HepG2 (cell line): ENCODE measurements at regions not wholly inside any gene's neighbourhood (a gene's known extent, or its start where the extent isn't known, plus 50 kb on each side); places are given as distances from the start of the nearest gene placed in this dataset.

Experiments
- ATAC-seq: fragments of 200-7000 bp; cut with Tn5 transposase; 3 replicates; pipeline ENCODE4 v1.9.1; 2020; ENCODE audit warnings: mild to moderate bottlenecking, moderate library complexity
- BruUV-seq: library from RNA; stranded (reverse); fragments of 400-500 nt; replicated peaks from 2 replicates; lab custom pipeline; 2021; lab: Mats Ljungman, UMichigan
- CTCF ChIA-PET: fragments of 300-600 bp; formaldehyde crosslinking; extraction: SDS; loops from one replicate; lab custom pipeline; 2021; ENCODE audit warnings: low total read pairs, inconsistent platforms, low intra/inter-chr PET ratio; lab: Yijun Ruan, JAX
- POLR2A ChIA-PET: fragments of 350-600 bp; sonication (Branson Sonifier 250); formaldehyde crosslinking; loops from one replicate; lab custom pipeline; 2020; ENCODE audit warnings: antibody characterized with exemption, inconsistent platforms; lab: Yijun Ruan, JAX
- DNase-seq: peaks from one replicate; pipeline ENCODE4 v3.0.0-alpha.2; 2015; ENCODE audit warnings: low spot score
- FAIRE-seq: peaks from 3 replicates; lab custom pipeline; 2011; peaks lifted over from hg19 to GRCh38; lab: Jason Lieb, UNC
- H2AFZ ChIP-seq: one replicate; pipeline ENCODE4 v1.6.1; 2011; ENCODE audit warnings: low read length, inconsistent platforms
- H3K27ac ChIP-seq: fragments of 300-600 bp; 3 replicates; pipeline ENCODE4 v1.8.0; 2011; ENCODE audit warnings: mixed run types, mild to moderate bottlenecking, mixed read lengths, low read length, inconsistent platforms; ENCODE audit not compliant: insufficient read depth; ENCODE audit errors: extremely low read length
- H3K27me3 ChIP-seq, 2 experiments: fragments of 200-600 bp in 1 of 2; 2 replicates in 1 of 2; 3 replicates in 1 of 2; pipeline versions ENCODE4 v1.6.0 to v1.8.0; 2011; ENCODE audit warnings: low read length in 2 of 2, mild to moderate bottlenecking in 2 of 2, moderate library complexity in 2 of 2, inconsistent platforms in 1 of 2; ENCODE audit not compliant: insufficient read depth in 2 of 2, control insufficient read depth in 1 of 2
- H3K36me3 ChIP-seq, 2 experiments: fragments of 200-600 bp in 1 of 2; replicated peaks in 1 of 2; 2 replicates in 1 of 2; 3 replicates in 1 of 2; pipeline versions ENCODE4 v1.5.1 to v1.8.0; 2011; ENCODE audit warnings: low read length in 2 of 2, inconsistent platforms in 1 of 2; ENCODE audit not compliant: insufficient read depth in 2 of 2, control insufficient read depth in 1 of 2
- H3K4me1 ChIP-seq: 2 replicates; pipeline ENCODE4 v1.5.1; 2012; ENCODE audit warnings: low read length, inconsistent platforms; ENCODE audit not compliant: insufficient read depth
- H3K4me2 ChIP-seq: 2 replicates; pipeline ENCODE4 v1.6.0; 2011; ENCODE audit warnings: low read depth, low read length, inconsistent platforms
- H3K4me3 ChIP-seq, 3 experiments: fragments of 200-600 bp in 1 of 3; sonication (generic), shearing (Covaris generic) in 1 of 3; replicated peaks in 1 of 3; 2 replicates each; pipeline ENCODE4 v1.5.1; 2011 to 2016; ENCODE audit warnings: low read length in 3 of 3, inconsistent platforms in 2 of 3, low read depth in 2 of 3, mild to moderate bottlenecking in 2 of 3, control low read depth in 1 of 3, mixed read lengths in 1 of 3; ENCODE audit not compliant: insufficient read depth in 1 of 3
- H3K79me2 ChIP-seq: one replicate; pipeline ENCODE4 v1.6.1; 2011; ENCODE audit warnings: low read length, inconsistent platforms; ENCODE audit not compliant: insufficient read depth
- H3K9ac ChIP-seq: 2 replicates; pipeline ENCODE4 v1.6.0; 2011; ENCODE audit warnings: mild to moderate bottlenecking, low read depth, low read length, inconsistent platforms; ENCODE audit not compliant: insufficient read depth
- H3K9me3 ChIP-seq: 2 replicates; pipeline ENCODE4 v1.5.1; 2012; ENCODE audit warnings: mild to moderate bottlenecking, low read length
- H4K20me1 ChIP-seq: 2 replicates; pipeline ENCODE4 v1.6.0; 2011; ENCODE audit warnings: inconsistent platforms, mild to moderate bottlenecking, low read length, moderate library complexity; ENCODE audit not compliant: insufficient read depth
- AKAP8 ChIP-seq: sonication (generic); formaldehyde crosslinking; IDR thresholded peaks from 2 replicates; pipeline ENCODE4 v1.5.1; 2020; ENCODE audit warnings: mild to moderate bottlenecking, missing genetic modification reagents
- ASH2L ChIP-seq: fragments of 300-600, 200-600 bp; sonication (generic); IDR thresholded peaks from 2 replicates; pipeline ENCODE4 v1.7.0; 2017; ENCODE audit warnings: low read depth, mild to moderate bottlenecking, moderate library complexity, mixed read lengths, low read length; ENCODE audit not compliant: insufficient read length
- BCL6 ChIP-seq: IDR thresholded peaks from 2 replicates; pipeline ENCODE4 v1.6.1; 2016; ENCODE audit warnings: missing genetic modification reagents, missing compliant biosample characterization
- BORCS8-MEF2B ChIP-seq: sonication (generic); formaldehyde crosslinking; IDR thresholded peaks from 2 replicates; pipeline ENCODE4 v1.8.0; 2022; ENCODE audit warnings: mild to moderate bottlenecking, missing genetic modification reagents
- HNF4A ChIP-seq: sonication (generic); formaldehyde crosslinking; IDR thresholded peaks from 2 replicates; pipeline ENCODE4 v1.4.0; 2020; ENCODE audit warnings: missing genetic modification reagents
- HOXA5 ChIP-seq: sonication (generic); formaldehyde crosslinking; IDR thresholded peaks from 2 replicates; pipeline ENCODE4 v1.4.0; 2020; ENCODE audit warnings: missing genetic modification reagents
- KAT8 ChIP-seq: IDR thresholded peaks from 2 replicates; pipeline ENCODE4 v1.6.1; 2016; ENCODE audit warnings: missing genetic modification reagents, missing compliant biosample characterization
- MTA1 ChIP-seq: sonication (generic); formaldehyde crosslinking; IDR thresholded peaks from 2 replicates; pipeline ENCODE4 v1.4.0; 2020; ENCODE audit warnings: missing genetic modification reagents, mild to moderate bottlenecking, borderline replicate concordance
- MYNN ChIP-seq: sonication (generic); formaldehyde crosslinking; IDR thresholded peaks from 2 replicates; pipeline ENCODE4 v1.4.0; 2020; ENCODE audit warnings: mild to moderate bottlenecking, low read depth, missing genetic modification reagents
- NFKBIZ ChIP-seq: IDR thresholded peaks from 2 replicates; pipeline ENCODE4 v1.6.1; 2018; ENCODE audit warnings: missing genetic modification reagents, missing compliant biosample characterization
- NFYC ChIP-seq: IDR thresholded peaks from 2 replicates; pipeline ENCODE4 v1.6.1; 2016; ENCODE audit warnings: missing genetic modification reagents, missing compliant biosample characterization
- POGZ ChIP-seq: sonication (generic); formaldehyde crosslinking; IDR thresholded peaks from 2 replicates; pipeline ENCODE4 v1.4.0; 2020; ENCODE audit warnings: mild to moderate bottlenecking, missing genetic modification reagents
- SP5 ChIP-seq: IDR thresholded peaks from 2 replicates; pipeline ENCODE4 v1.6.1; 2016; ENCODE audit warnings: low read depth, borderline replicate concordance
- ZBTB38 ChIP-seq: sonication (generic); formaldehyde crosslinking; IDR thresholded peaks from 2 replicates; pipeline ENCODE4 v1.5.1; 2020; ENCODE audit warnings: mild to moderate bottlenecking, missing genetic modification reagents
- ZC3H4 ChIP-seq: sonication (generic); formaldehyde crosslinking; IDR thresholded peaks from 2 replicates; pipeline ENCODE4 v1.4.0; 2020; ENCODE audit warnings: missing genetic modification reagents, borderline replicate concordance
- ZNF343 ChIP-seq: sonication (generic); formaldehyde crosslinking; IDR thresholded peaks from 2 replicates; pipeline ENCODE4 v1.4.0; 2020; ENCODE audit warnings: mild to moderate bottlenecking, missing genetic modification reagents
- ZSCAN12 ChIP-seq: sonication (generic); formaldehyde crosslinking; IDR thresholded peaks from 2 replicates; pipeline ENCODE4 v1.9.0; 2021; ENCODE audit warnings: mild to moderate bottlenecking, missing genetic modification reagents
- WGBS: methylation state at CpG from one replicate; pipeline ENCODE4 v1.1.6; 2017; ENCODE audit warnings: low lambda C conversion rate; 5-methylcytosine and 5-hydroxymethylcytosine counted together
- in situ Hi-C: cut with HindIII; loops from 2 replicates; pipeline ENCODE4 v1.10.0; 2017; ENCODE audit warnings: low pct_unique_long_range_greater_than_20kb; ENCODE audit not compliant: extremely low pct_ligation_motif_present
- intact Hi-C: fragments of 100-400 bp; cut with micrococcal nuclease; formaldehyde crosslinking; loops from one replicate; pipeline ENCODE4 v1.10.0; 2022; ENCODE audit not compliant: unreplicated experiment
- TF ChIP-seq, protein P1 (sequence below): sonication (generic); formaldehyde crosslinking; IDR thresholded peaks from 2 replicates; pipeline ENCODE4 v1.4.0; 2020; ENCODE audit warnings: missing genetic modification reagents
- TF ChIP-seq, protein P2 (sequence below): sonication (generic); formaldehyde crosslinking; IDR thresholded peaks from 2 replicates; pipeline ENCODE4 v1.4.0; 2020; ENCODE audit warnings: missing genetic modification reagents
- TF ChIP-seq, protein P3 (sequence below): sonication (generic); formaldehyde crosslinking; IDR thresholded peaks from 2 replicates; pipeline ENCODE4 v1.5.0; 2020; ENCODE audit warnings: missing genetic modification reagents
- TF ChIP-seq, protein P4 (sequence below): sonication (generic); formaldehyde crosslinking; IDR thresholded peaks from 2 replicates; pipeline ENCODE4 v1.8.1; 2023; ENCODE audit warnings: missing genetic modification reagents, mild to moderate bottlenecking, borderline replicate concordance
- TF ChIP-seq, protein P5 (sequence below): sonication (generic); formaldehyde crosslinking; IDR thresholded peaks from 2 replicates; pipeline ENCODE4 v1.4.0; 2020; ENCODE audit warnings: missing genetic modification reagents
- TF ChIP-seq, protein P6 (sequence below): sonication (generic); formaldehyde crosslinking; IDR thresholded peaks from 2 replicates; pipeline ENCODE4 v1.5.0; 2020; ENCODE audit warnings: missing genetic modification reagents, mild to moderate bottlenecking, borderline replicate concordance

DNA sequence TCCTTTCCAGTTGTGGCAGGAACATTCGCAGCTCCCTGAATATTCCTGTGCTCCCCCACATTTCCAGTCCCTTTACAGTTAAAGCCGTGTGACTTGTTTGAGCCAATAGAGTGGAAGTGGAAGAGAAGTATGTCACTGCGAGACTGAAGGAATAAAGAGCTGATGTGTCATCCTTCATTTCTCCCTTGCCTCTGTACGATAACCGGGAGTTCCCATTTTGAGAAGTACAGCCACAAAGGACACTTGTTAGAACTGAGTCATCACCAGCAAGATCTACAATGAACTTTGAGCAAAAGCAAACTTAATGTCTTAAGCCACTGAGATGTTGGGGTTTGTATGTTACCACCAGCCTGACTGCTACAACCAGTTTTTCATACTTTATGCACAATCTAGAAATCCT lies 92.3 kb downstream of the SPRY1 start:
- peaks cover 40% of the 10 kb centered on the region for H3K4me1 ChIP-seq
- CTCF ChIA-PET = no interaction called here
- no peak overlapping the region; the same call in 1 of the 2 replicates for H3K9ac ChIP-seq
- no peak overlapping the region for H2AFZ ChIP-seq
- intact Hi-C loops (no loop called here), in situ Hi-C loops (no loop called here)
- no peak for FAIRE-seq
- 28% methylated on average over 5 of the region's 5 CpGs for WGBS
- POLR2A ChIA-PET = interaction anchor here (1.1 to 2.8 kb wide), 4 partner anchors 10 to 92 kb away, joined by 3 to 17 read pairs (median 10); partner anchors contain the start of gene SPRY1
- no peaks in the 10 kb centered on the region for H3K79me2 ChIP-seq
- BruUV-seq = no TSS peak
- no peaks in the 10 kb centered on the region for H3K9me3 ChIP-seq
- peak; percentile 74 for ATAC-seq
- H3K36me3 ChIP-seq = no peaks in the 10 kb centered on the region
- peak; percentile 80 for DNase-seq
- H3K4me2 ChIP-seq = 0 out of 2 replicates have a peak overlapping the region, but pooled peaks have one; percentile 23
- no peaks in the 10 kb centered on the region for H3K27me3 ChIP-seq
- H3K27ac ChIP-seq = peak overlapping the region; percentile 17
- no peaks in the 10 kb centered on the region for H4K20me1 ChIP-seq
- no peak overlapping the region for H3K4me3 ChIP-seq
- TF ChIP-seq, protein P1, sequence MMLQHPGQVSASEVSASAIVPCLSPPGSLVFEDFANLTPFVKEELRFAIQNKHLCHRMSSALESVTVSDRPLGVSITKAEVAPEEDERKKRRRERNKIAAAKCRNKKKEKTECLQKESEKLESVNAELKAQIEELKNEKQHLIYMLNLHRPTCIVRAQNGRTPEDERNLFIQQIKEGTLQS (CRISPR knock-in tag) = peak; percentile 67; the same call in 1 of the 2 replicates
- TF ChIP-seq NFKBIZ (CRISPR knock-in tag) (no peak), ASH2L (no peak), BORCS8-MEF2B (no peak), MTA1 (no peak), BCL6 (CRISPR knock-in tag) (no peak), HOXA5 (CRISPR knock-in tag) (no peak), ZC3H4 (CRISPR knock-in tag) (no peak), ZSCAN12 (no peak), POGZ (CRISPR knock-in tag) (peak; percentile 40; the same call in 1 of the 2 replicates), MYNN (no peak), HNF4A (CRISPR knock-in tag) (peak; percentile 55), SP5 (CRISPR knock-in tag) (no peak), ZNF343 (CRISPR knock-in tag) (no peak), ZBTB38 (CRISPR knock-in tag) (no peak), AKAP8 (CRISPR knock-in tag) (no peak), KAT8 (CRISPR knock-in tag) (0 out of 2 replicates have a peak, but pooled peaks have one; percentile 14), NFYC (CRISPR knock-in tag) (peak; percentile 72)
- TF ChIP-seq, protein P2, sequence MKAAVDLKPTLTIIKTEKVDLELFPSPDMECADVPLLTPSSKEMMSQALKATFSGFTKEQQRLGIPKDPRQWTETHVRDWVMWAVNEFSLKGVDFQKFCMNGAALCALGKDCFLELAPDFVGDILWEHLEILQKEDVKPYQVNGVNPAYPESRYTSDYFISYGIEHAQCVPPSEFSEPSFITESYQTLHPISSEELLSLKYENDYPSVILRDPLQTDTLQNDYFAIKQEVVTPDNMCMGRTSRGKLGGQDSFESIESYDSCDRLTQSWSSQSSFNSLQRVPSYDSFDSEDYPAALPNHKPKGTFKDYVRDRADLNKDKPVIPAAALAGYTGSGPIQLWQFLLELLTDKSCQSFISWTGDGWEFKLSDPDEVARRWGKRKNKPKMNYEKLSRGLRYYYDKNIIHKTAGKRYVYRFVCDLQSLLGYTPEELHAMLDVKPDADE (CRISPR knock-in tag) = no peak
- TF ChIP-seq, protein P3, sequence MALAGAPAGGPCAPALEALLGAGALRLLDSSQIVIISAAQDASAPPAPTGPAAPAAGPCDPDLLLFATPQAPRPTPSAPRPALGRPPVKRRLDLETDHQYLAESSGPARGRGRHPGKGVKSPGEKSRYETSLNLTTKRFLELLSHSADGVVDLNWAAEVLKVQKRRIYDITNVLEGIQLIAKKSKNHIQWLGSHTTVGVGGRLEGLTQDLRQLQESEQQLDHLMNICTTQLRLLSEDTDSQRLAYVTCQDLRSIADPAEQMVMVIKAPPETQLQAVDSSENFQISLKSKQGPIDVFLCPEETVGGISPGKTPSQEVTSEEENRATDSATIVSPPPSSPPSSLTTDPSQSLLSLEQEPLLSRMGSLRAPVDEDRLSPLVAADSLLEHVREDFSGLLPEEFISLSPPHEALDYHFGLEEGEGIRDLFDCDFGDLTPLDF (CRISPR knock-in tag) = no peak
- TF ChIP-seq, protein P4, sequence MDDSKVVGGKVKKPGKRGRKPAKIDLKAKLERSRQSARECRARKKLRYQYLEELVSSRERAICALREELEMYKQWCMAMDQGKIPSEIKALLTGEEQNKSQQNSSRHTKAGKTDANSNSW (CRISPR knock-in tag) = no peak
- TF ChIP-seq, protein P5, sequence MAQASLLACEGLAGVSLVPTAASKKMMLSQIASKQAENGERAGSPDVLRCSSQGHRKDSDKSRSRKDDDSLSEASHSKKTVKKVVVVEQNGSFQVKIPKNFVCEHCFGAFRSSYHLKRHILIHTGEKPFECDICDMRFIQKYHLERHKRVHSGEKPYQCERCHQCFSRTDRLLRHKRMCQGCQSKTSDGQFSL (CRISPR knock-in tag) = no peak
- TF ChIP-seq, protein P6, sequence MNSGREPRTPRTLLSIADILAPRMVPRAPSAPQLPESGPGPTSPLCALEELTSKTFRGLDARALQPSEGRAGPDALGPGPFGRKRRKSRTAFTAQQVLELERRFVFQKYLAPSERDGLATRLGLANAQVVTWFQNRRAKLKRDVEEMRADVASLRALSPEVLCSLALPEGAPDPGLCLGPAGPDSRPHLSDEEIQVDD (CRISPR knock-in tag) = no peak
